ENCODE measurements at regions not wholly inside any gene's neighbourhood (a gene's known extent, or its start where the extent isn't known, plus 50 kb on each side); places are given as distances from the start of the nearest gene placed in this dataset.

DNA sequence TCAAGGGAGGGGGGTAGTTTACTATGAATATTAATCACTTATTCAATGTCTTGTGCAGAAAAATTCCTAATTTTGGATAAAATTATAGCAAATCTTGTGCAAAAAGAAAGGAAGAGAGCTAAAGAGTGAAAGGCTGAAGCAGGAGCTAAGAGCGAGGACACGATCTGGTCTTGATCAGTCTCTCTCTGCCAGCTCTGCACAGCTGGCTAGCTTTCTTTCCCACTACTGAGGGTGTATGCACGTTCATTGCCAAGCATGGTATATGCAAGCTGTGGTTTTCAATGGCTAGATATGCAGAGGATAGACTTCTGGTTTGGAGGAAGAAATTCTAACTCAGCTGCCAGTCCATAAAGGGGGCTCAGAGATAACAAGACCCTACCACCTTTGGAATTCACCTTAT, 297.3 kb downstream of the CYRIA start:
- no peak overlapping the region for H3K4me3 ChIP-seq (ENCODE audit: low read depth, low read length)
- TF ChIP-seq, protein P1, sequence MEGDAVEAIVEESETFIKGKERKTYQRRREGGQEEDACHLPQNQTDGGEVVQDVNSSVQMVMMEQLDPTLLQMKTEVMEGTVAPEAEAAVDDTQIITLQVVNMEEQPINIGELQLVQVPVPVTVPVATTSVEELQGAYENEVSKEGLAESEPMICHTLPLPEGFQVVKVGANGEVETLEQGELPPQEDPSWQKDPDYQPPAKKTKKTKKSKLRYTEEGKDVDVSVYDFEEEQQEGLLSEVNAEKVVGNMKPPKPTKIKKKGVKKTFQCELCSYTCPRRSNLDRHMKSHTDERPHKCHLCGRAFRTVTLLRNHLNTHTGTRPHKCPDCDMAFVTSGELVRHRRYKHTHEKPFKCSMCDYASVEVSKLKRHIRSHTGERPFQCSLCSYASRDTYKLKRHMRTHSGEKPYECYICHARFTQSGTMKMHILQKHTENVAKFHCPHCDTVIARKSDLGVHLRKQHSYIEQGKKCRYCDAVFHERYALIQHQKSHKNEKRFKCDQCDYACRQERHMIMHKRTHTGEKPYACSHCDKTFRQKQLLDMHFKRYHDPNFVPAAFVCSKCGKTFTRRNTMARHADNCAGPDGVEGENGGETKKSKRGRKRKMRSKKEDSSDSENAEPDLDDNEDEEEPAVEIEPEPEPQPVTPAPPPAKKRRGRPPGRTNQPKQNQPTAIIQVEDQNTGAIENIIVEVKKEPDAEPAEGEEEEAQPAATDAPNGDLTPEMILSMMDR (IDR thresholded peaks at IDR 0.05; ENCODE audit: low read depth, low read length) = no peak

DNA sequence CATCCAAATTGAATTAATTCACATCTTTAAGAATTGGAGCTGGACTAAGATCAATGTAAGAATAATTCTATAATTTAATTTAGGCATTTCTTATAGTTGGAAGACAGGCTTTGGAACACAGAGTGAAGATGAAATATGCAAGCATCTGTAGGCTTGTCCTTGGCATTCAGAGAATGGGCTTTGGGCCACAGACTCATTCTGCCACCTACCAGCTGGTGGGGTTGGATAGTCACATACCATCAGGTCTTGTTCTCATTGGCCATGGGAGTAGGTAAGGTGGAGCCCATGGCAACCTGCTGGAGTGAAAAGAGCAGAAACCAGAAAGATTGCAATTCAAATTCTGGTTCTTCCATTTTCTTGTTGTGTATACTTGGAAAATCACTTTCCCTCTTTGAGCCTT, 300.3 kb downstream of the CYRIA start:
- H3K4me3 ChIP-seq (ENCODE audit: low read depth, low read length) = no peak overlapping the region
- TF ChIP-seq, protein P1 (IDR thresholded peaks at IDR 0.05; ENCODE audit: low read depth, low read length) = no peak

GRCh38 chr2:16363581-16363980, 302.1 kb downstream of the CYRIA start:
- TF ChIP-seq, protein P1 (IDR thresholded peaks at IDR 0.05; ENCODE audit: low read depth, low read length) = no peak
- H3K4me3 ChIP-seq (ENCODE audit: low read depth, low read length) = no peak overlapping the region

DNA sequence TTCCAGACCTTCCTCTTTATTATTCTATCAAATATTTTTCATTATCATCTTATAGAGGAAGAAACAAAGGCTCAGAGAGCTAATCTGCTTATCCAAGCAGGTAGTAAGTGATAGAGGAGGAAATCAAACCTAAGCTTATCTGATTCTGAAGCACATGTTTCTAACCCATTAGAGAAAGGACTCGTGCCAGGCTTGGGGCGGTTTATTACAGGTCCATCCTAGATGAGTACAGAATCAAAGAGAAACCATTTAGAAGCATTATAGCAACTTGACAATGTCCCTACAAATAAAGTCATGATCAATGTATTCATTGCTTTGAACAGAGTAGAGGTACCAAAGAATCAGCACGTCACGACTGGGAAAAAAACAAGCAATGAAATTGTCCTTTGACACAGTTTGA, 303.0 kb downstream of the CYRIA start:
- H3K4me3 ChIP-seq (ENCODE audit: low read depth, low read length) = no peak overlapping the region
- TF ChIP-seq, protein P1 (IDR thresholded peaks at IDR 0.05; ENCODE audit: low read depth, low read length) = no peak

DNA sequence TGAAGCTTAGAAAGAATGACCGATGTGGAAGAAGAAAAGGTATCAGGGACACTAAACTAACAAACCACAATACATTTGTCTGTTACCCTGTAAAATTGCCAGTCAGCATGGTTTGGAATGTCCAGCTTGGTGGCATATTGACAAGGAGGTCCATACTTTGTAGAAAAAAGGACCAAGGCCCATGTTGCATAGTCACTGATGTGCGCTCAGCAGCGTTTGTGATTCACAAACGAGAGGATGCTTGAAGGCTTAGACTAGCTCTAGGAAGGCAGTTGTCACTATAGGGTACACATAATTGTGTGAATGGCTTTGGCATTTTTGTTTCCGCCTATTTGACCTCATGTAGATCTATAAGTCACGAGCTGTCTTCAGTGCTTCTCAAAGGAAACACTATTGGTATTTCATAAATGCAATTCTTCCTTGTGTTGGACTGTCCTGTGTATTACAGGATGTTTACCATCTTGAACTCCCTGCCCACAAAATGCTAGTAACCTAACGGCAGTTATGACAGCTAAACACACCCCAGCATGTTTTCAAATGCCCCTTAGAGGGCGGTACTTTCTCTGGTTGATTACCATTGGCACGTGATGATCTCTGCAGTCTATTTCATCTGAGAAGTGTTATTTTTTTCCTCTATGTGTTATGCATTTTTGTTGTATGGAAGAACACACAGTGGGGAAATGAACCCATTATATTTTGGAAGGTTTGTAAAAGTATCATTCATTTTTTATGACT, 304.2 kb downstream of the CYRIA start:
- TF ChIP-seq, protein P1 (IDR thresholded peaks at IDR 0.05; ENCODE audit: low read depth, low read length) = no peak
- H3K4me3 ChIP-seq (ENCODE audit: low read depth, low read length) = no peak overlapping the region

GRCh38 chr2:16359961-16360360, 305.7 kb downstream of the CYRIA start:
- no peak overlapping the region for H3K4me3 ChIP-seq (ENCODE audit: low read depth, low read length)
- TF ChIP-seq, protein P1 (IDR thresholded peaks at IDR 0.05; ENCODE audit: low read depth, low read length) = no peak

DNA sequence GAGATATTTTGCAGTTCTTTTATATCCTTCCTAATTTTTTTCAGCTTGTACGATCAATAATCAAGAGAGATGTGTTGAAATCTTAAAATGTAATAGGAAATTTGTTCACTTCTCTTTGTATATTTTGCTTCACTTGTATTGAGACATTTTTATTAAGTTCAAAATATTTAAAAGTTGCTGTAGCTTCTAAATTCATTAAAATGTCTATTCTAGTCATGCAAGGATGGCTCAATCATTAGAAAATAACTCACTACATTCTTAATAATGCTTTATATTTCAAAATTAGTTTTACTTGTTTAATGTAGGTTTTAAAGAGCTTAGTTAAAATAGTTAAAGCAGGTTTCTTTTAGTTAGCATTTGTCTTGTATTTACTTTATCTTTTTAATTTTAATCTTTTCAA, 308.4 kb downstream of the CYRIA start:
- no peak overlapping the region for H3K4me3 ChIP-seq (ENCODE audit: low read depth, low read length)
- TF ChIP-seq, protein P1 (IDR thresholded peaks at IDR 0.05; ENCODE audit: low read depth, low read length) = no peak
